OCI-LY1 (cell line): ENCODE measurements at regions not wholly inside any gene's neighbourhood (a gene's known extent, or its start where the extent isn't known, plus 50 kb on each side); places are given as distances from the start of the nearest gene placed in this dataset.

Experiments used
- EZH2 ChIP-seq: fragments of 200-600 bp; sonication (generic), shearing (Covaris generic); IDR thresholded peaks from 2 replicates; pipeline ENCODE4 v1.8.0; 2017; ENCODE audit warnings: borderline replicate concordance, mixed run types, mild to moderate bottlenecking, antibody characterized with exemption, low read length, moderate library complexity, mixed read lengths
- TF ChIP-seq, protein P1 (sequence below): fragments of 200-600 bp; sonication (generic), shearing (Covaris generic); IDR thresholded peaks from 2 replicates; pipeline ENCODE4 v1.5.1; 2017; ENCODE audit warnings: mild to moderate bottlenecking, antibody characterized with exemption, low read length, moderate library complexity, mixed read lengths

- TF ChIP-seq EZH2: no peak
- TF ChIP-seq, protein P1, sequence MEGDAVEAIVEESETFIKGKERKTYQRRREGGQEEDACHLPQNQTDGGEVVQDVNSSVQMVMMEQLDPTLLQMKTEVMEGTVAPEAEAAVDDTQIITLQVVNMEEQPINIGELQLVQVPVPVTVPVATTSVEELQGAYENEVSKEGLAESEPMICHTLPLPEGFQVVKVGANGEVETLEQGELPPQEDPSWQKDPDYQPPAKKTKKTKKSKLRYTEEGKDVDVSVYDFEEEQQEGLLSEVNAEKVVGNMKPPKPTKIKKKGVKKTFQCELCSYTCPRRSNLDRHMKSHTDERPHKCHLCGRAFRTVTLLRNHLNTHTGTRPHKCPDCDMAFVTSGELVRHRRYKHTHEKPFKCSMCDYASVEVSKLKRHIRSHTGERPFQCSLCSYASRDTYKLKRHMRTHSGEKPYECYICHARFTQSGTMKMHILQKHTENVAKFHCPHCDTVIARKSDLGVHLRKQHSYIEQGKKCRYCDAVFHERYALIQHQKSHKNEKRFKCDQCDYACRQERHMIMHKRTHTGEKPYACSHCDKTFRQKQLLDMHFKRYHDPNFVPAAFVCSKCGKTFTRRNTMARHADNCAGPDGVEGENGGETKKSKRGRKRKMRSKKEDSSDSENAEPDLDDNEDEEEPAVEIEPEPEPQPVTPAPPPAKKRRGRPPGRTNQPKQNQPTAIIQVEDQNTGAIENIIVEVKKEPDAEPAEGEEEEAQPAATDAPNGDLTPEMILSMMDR: no peak
Measured at GRCh38 chr6:169920359-169921020, 169.1 kb downstream of the ERMARD start.
